ENCODE measurements at regions not wholly inside any gene's neighbourhood (a gene's known extent, or its start where the extent isn't known, plus 50 kb on each side); places are given as distances from the start of the nearest gene placed in this dataset.

GRCh38 chr6:155599160-155599559, 143.5 kb upstream of the NOX3 start:
- TF ChIP-seq POLR2AphosphoS5 (IDR thresholded peaks at IDR 0.05; ENCODE audit: borderline replicate concordance, low read depth, low read length): no peak
- no peak for TF ChIP-seq FOXP2 (optimal IDR thresholded peaks at IDR 0.05; ENCODE audit: control extremely low read depth, extremely low read length, insufficient read depth)
- no peak for TF ChIP-seq EZH2 (IDR thresholded peaks at IDR 0.05)

Data from SK-N-MC (cell line).